WTC11 (cell line): ENCODE measurements at regions not wholly inside any gene's neighbourhood (a gene's known extent, or its start where the extent isn't known, plus 50 kb on each side); places are given as distances from the start of the nearest gene placed in this dataset.

Experiments
- ETV6 ChIP-seq: sonication (generic); formaldehyde crosslinking; IDR thresholded peaks from 2 replicates; pipeline ENCODE4 v1.8.1; 2022; ENCODE audit warnings: mild to moderate bottlenecking, missing genetic modification reagents
- NFYB ChIP-seq: sonication (generic); formaldehyde crosslinking; conservative IDR thresholded peaks from 2 replicates; pipeline ENCODE4 v1.8.0; 2022; ENCODE audit warnings: low read depth, missing genetic modification reagents
- ZNF317 ChIP-seq: sonication (generic); formaldehyde crosslinking; IDR thresholded peaks from 2 replicates; pipeline ENCODE4 v1.8.1; 2023; ENCODE audit warnings: low read depth, mild to moderate bottlenecking, moderate library complexity, missing genetic modification reagents, borderline replicate concordance
- TF ChIP-seq, protein P1 (sequence below): fragments of 200-600 bp; IDR thresholded peaks from 2 replicates; pipeline ENCODE4 v1.8.0; 2022; ENCODE audit warnings: antibody characterized with exemption

DNA sequence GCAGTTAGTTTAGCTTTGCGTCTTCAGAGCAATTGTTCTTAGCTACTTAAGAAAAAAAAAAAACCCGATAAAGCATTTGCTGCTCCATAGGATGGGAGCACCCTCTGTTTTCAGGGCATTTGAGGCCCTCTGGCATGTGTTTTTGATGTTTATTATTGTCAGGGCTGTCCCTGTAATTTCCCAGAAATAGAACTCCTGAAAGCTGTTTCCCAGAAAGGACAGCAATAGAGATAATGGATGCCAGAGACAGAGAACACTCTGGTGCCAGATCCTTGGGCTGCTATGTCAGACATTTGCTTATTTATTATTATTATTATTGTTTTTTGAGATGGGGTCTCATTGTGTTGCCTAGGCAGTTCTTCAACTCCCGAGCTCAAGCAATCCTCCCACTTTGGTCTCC lies 201.3 kb downstream of the ALG10 start:
- TF ChIP-seq NFYB (CRISPR knock-in tag) (no peak), ETV6 (no peak), ZNF317 (CRISPR knock-in tag) (no peak)
- TF ChIP-seq, protein P1, sequence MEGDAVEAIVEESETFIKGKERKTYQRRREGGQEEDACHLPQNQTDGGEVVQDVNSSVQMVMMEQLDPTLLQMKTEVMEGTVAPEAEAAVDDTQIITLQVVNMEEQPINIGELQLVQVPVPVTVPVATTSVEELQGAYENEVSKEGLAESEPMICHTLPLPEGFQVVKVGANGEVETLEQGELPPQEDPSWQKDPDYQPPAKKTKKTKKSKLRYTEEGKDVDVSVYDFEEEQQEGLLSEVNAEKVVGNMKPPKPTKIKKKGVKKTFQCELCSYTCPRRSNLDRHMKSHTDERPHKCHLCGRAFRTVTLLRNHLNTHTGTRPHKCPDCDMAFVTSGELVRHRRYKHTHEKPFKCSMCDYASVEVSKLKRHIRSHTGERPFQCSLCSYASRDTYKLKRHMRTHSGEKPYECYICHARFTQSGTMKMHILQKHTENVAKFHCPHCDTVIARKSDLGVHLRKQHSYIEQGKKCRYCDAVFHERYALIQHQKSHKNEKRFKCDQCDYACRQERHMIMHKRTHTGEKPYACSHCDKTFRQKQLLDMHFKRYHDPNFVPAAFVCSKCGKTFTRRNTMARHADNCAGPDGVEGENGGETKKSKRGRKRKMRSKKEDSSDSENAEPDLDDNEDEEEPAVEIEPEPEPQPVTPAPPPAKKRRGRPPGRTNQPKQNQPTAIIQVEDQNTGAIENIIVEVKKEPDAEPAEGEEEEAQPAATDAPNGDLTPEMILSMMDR, result no peak
